Bronchial epithelial cell (primary cell): ENCODE measurements at regions not wholly inside any gene's neighbourhood (a gene's known extent, or its start where the extent isn't known, plus 50 kb on each side); places are given as distances from the start of the nearest gene placed in this dataset.

ENCODE experiments used
- DNase-seq: peaks from one replicate; pipeline ENCODE4 v3.0.0-alpha.2; 2010; ENCODE audit warnings: low read depth
- FAIRE-seq: peaks from 2 replicates; lab custom pipeline; 2011; peaks lifted over from hg19 to GRCh38; lab: Jason Lieb, UNC
- H3K27me3 ChIP-seq: 2 replicates; pipeline ENCODE4 v1.5.1; 2011; ENCODE audit warnings: low read length; ENCODE audit not compliant: control insufficient read depth, insufficient read depth
- H3K36me3 ChIP-seq: 2 replicates; pipeline ENCODE4 v1.5.1; 2011; ENCODE audit warnings: low read length; ENCODE audit not compliant: control insufficient read depth, insufficient read depth
- H3K4me3 ChIP-seq: 2 replicates; pipeline ENCODE4 v1.5.1; 2011; ENCODE audit warnings: mild to moderate bottlenecking, low read depth, low read length, control low read depth
- CTCF ChIP-seq: IDR thresholded peaks from 2 replicates; pipeline ENCODE4 v1.5.1; 2011; ENCODE audit warnings: mild to moderate bottlenecking, moderate library complexity, low read length, control low read depth, inconsistent platforms; ENCODE audit not compliant: insufficient read depth, severe bottlenecking

GRCh38 chr6:145199961-145200360 is 535.4 kb downstream of the EPM2A start:
- Histone ChIP-seq H3K36me3 (no peaks in the 10 kb centered on the region), H3K27me3 (no peaks in the 10 kb centered on the region), H3K4me3 (no peak overlapping the region)
- peak; percentile 91 for DNase-seq
- FAIRE-seq: no peak
- TF ChIP-seq CTCF: no peak

GRCh38 chr6:145204301-145204700 is 531.0 kb downstream of the EPM2A start:
- Histone ChIP-seq H3K4me3 (no peak overlapping the region), H3K27me3 (no peaks in the 10 kb centered on the region), H3K36me3 (no peaks in the 10 kb centered on the region)
- no peak for TF ChIP-seq CTCF
- no peak for DNase-seq
- no peak for FAIRE-seq

- Histone ChIP-seq H3K36me3 (no peaks in the 10 kb centered on the region), H3K27me3 (no peaks in the 10 kb centered on the region), H3K4me3 (no peak overlapping the region)
- no peak for DNase-seq
- TF ChIP-seq CTCF: no peak
- no peak for FAIRE-seq
Measured at GRCh38 chr6:145206247-145206907, 528.9 kb downstream of the EPM2A start.

- no peak for TF ChIP-seq CTCF
- DNase-seq: no peak
- FAIRE-seq: no peak
- no peaks in the 10 kb centered on the region for H3K36me3 ChIP-seq
- H3K27me3 ChIP-seq: no peaks in the 10 kb centered on the region
- H3K4me3 ChIP-seq: no peak overlapping the region
Measured at GRCh38 chr6:145208474-145208873, 526.8 kb downstream of the EPM2A start.

- H3K27me3 ChIP-seq: no peaks in the 10 kb centered on the region
- no peak for DNase-seq
- H3K36me3 ChIP-seq: no peaks in the 10 kb centered on the region
- no peak overlapping the region for H3K4me3 ChIP-seq
- no peak for FAIRE-seq
- TF ChIP-seq CTCF: no peak
Measured at GRCh38 chr6:145209272-145209671, 526.0 kb downstream of the EPM2A start.

- H3K4me3 ChIP-seq: no peak overlapping the region
- FAIRE-seq: no peak
- DNase-seq: no peak
- H3K27me3 ChIP-seq: no peaks in the 10 kb centered on the region
- H3K36me3 ChIP-seq: no peaks in the 10 kb centered on the region
- no peak for TF ChIP-seq CTCF
Measured at GRCh38 chr6:145212813-145213212, 522.5 kb downstream of the EPM2A start.
